Stomach (tissue), 8 donors: ENCODE measurements at regions not wholly inside any gene's neighbourhood (a gene's known extent, or its start where the extent isn't known, plus 50 kb on each side); places are given as distances from the start of the nearest gene placed in this dataset.

ENCODE experiments used
- DNase-seq, 2 donors: peaks; one replicate each; pipeline versions ENCODE4 v3.0.0 to v3.0.0-alpha.2; 2013 to 2019
- H3K27ac ChIP-seq, 5 donors: fragments of 200-600 bp in 4 of 5; sonication (generic) in 4 of 5; one replicate each; pipeline ENCODE4 v1.5.1; 2013 to 2019; ENCODE audit warnings: mild to moderate bottlenecking in 1 of 5, moderate library complexity in 1 of 5
- H3K27me3 ChIP-seq, 3 donors: fragments of 200-600 bp; sonication (generic); one replicate each; pipeline ENCODE4 v1.5.1; 2017 to 2019; ENCODE audit warnings: mixed run types in 1 of 3
- H3K36me3 ChIP-seq, 4 donors: fragments of 200-600 bp; sonication (generic); 1 replicate in 3 of 4; 2 replicates in 1 of 4; pipeline ENCODE4 v1.5.1; 2016 to 2019
- H3K4me1 ChIP-seq, 4 donors: fragments of 200-600 bp; sonication (generic); one replicate each; pipeline ENCODE4 v1.5.1; 2016 to 2019
- H3K4me3 ChIP-seq, 4 donors: fragments of 200-600 bp; sonication (generic) in 3 of 4; one replicate each; pipeline ENCODE4 v1.5.1; 2016 to 2019; ENCODE audit warnings: mild to moderate bottlenecking in 1 of 4
- H3K9me3 ChIP-seq, 4 donors: fragments of 200-600 bp; sonication (generic); one replicate each; pipeline ENCODE4 v1.5.1; 2016 to 2019
- CTCF ChIP-seq, 7 experiments: fragments of 450-650 bp in 4 of 7; fragments of 200-600 bp in 3 of 7; sonication (generic) in 3 of 7; IDR thresholded peaks; one replicate each; pipeline ENCODE4 v1.5.1; 2016 to 2019; ENCODE audit warnings: antibody characterized with exemption in 7 of 7, control low read depth in 2 of 7, mild to moderate bottlenecking in 1 of 7
- EP300 ChIP-seq: sonication (generic); formaldehyde crosslinking; IDR thresholded peaks from one replicate; pipeline ENCODE4 v1.6.1; 2017; ENCODE audit warnings: antibody characterized with exemption
- POLR2A ChIP-seq, 4 donors: fragments of 450-650 bp; IDR thresholded peaks; one replicate each; pipeline ENCODE4 v1.6.1; 2016; ENCODE audit warnings: antibody characterized with exemption in 4 of 4, control low read depth in 2 of 4, mild to moderate bottlenecking in 1 of 4, moderate library complexity in 1 of 4
- POLR2AphosphoS5 ChIP-seq, 3 donors: sonication (generic); formaldehyde crosslinking; IDR thresholded peaks; one replicate each; pipeline ENCODE4 v1.6.1; 2016; ENCODE audit warnings: antibody characterized with exemption in 3 of 3
- WGBS, 5 donors: extraction: QIAGEN DNeasy Blood & Tissue Kit in 3 of 5; methylation state at CpG; one replicate each; pipeline versions ENCODE4 v1.1.5 to v1.1.7; 2013 to 2018; 5-methylcytosine and 5-hydroxymethylcytosine counted together
- intact Hi-C: fragments of 100-400 bp; cut with DNase I; formaldehyde crosslinking; loops from one replicate; pipeline ENCODE4 v1.15.1; 2023; ENCODE audit warnings: low total_unique reads
- donor health status: healthy with polysubstance abuse.
- donor health status: Bipolar disorder and iron deficiency.
- donor health status: healthy.

GRCh38 chr20:11219192-11219591 lies 545.4 kb upstream of the JAG1 start:
- WGBS, 5 donors: 86 to 94% (median 90%) methylated on average over 3 of the region's 3 CpGs
- no peak for DNase-seq
- Histone ChIP-seq H3K4me3 (no peak overlapping the region), H3K27ac (no peak overlapping the region), H3K9me3 (no peaks in the 10 kb centered on the region), H3K4me1 (peaks cover 17 to 30% (median 24%) of the 10 kb centered on the region in 4 donors), H3K36me3 (no peaks in the 10 kb centered on the region), H3K27me3 (no peaks in the 10 kb centered on the region)
- intact Hi-C loops: no loop called here
- TF ChIP-seq CTCF (IDR thresholded peaks at IDR 0.05) (no peak), POLR2AphosphoS5 (IDR thresholded peaks at IDR 0.05) (no peak), POLR2A (IDR thresholded peaks at IDR 0.05) (no peak), EP300 (no peak)

- H3K9me3 ChIP-seq: no peaks in the 10 kb centered on the region
- H3K4me1 ChIP-seq: peaks cover 17 to 30% (median 24%) of the 10 kb centered on the region in 4 donors
- no peaks in the 10 kb centered on the region for H3K36me3 ChIP-seq
- no peak for DNase-seq
- no peak overlapping the region for H3K4me3 ChIP-seq
- intact Hi-C loops: no loop called here
- 39 to 59% (median 50%) methylated on average over 2 of the region's 2 CpGs for WGBS, 5 donors
- H3K27me3 ChIP-seq: no peaks in the 10 kb centered on the region
- TF ChIP-seq POLR2AphosphoS5 (IDR thresholded peaks at IDR 0.05) (no peak), EP300 (no peak), POLR2A (IDR thresholded peaks at IDR 0.05) (no peak), CTCF (IDR thresholded peaks at IDR 0.05) (no peak)
- no peak overlapping the region for H3K27ac ChIP-seq
Observed at GRCh38 chr20:11221046-11221445, 547.2 kb upstream of the JAG1 start.

GRCh38 chr20:11222243-11222642 lies 548.4 kb upstream of the JAG1 start:
- H3K4me3 ChIP-seq: no peak overlapping the region
- intact Hi-C loops: no loop called here
- no peaks in the 10 kb centered on the region for H3K27me3 ChIP-seq
- WGBS, 5 donors: 86 to 97% (median 91%) methylated on average over 1 of the region's 1 CpG
- H3K27ac ChIP-seq: no peak overlapping the region
- DNase-seq: no peak
- no peaks in the 10 kb centered on the region for H3K9me3 ChIP-seq
- no peaks in the 10 kb centered on the region for H3K36me3 ChIP-seq
- TF ChIP-seq EP300 (no peak), CTCF (IDR thresholded peaks at IDR 0.05) (no peak)
- peaks cover 10 to 18% (median 13%) of the 10 kb centered on the region in 4 donors for H3K4me1 ChIP-seq

- no peaks in the 10 kb centered on the region for H3K36me3 ChIP-seq
- intact Hi-C loops: no loop called here
- DNase-seq: no peak
- peaks cover 4 to 11% (median 8%) of the 10 kb centered on the region in 4 donors for H3K4me1 ChIP-seq
- H3K9me3 ChIP-seq: no peaks in the 10 kb centered on the region
- 92 to 97% (median 94%) methylated on average over 3 of the region's 3 CpGs for WGBS, 5 donors
- H3K27me3 ChIP-seq: no peaks in the 10 kb centered on the region
- H3K27ac ChIP-seq: no peak overlapping the region
- no peak overlapping the region for H3K4me3 ChIP-seq
- TF ChIP-seq POLR2AphosphoS5 (IDR thresholded peaks at IDR 0.05) (no peak), POLR2A (IDR thresholded peaks at IDR 0.05) (no peak), EP300 (no peak), CTCF (IDR thresholded peaks at IDR 0.05) (no peak)
Observed at GRCh38 chr20:11227602-11228001, 553.8 kb upstream of the JAG1 start.
